GM12878 (cell line): ENCODE measurements at regions not wholly inside any gene's neighbourhood (a gene's known extent, or its start where the extent isn't known, plus 50 kb on each side); places are given as distances from the start of the nearest gene placed in this dataset.

Experiments
- ATAC-seq: fragments of 200-7000 bp; cut with Tn5 transposase; 3 replicates; pipeline ENCODE4 v1.9.1; 2020; ENCODE audit warnings: mild to moderate bottlenecking, moderate library complexity
- BruUV-seq: library from RNA; stranded (reverse); fragments of 400-500 nt; replicated peaks from 2 replicates; lab custom pipeline; 2021; lab: Mats Ljungman, UMichigan
- CTCF ChIA-PET: fragments of 300-600 bp; sonication (Branson Sonifier 250); formaldehyde crosslinking; extraction: SDS; loops from one replicate; lab custom pipeline; 2021; ENCODE audit warnings: inconsistent platforms; lab: Yijun Ruan, JAX
- POLR2A ChIA-PET: fragments of 350-600 bp; formaldehyde crosslinking; extraction: SDS; loops from one replicate; lab custom pipeline; 2021; ENCODE audit warnings: inconsistent platforms; lab: Charles Lee
- RAD21 ChIA-PET: fragments of 300-600 bp; sonication (Branson Sonifier 250); formaldehyde crosslinking; loops from one replicate; lab custom pipeline; 2023; ENCODE audit warnings: antibody characterized with exemption; ENCODE audit not compliant: unreplicated experiment; lab: Charles Lee
- SMC1A ChIA-PET: fragments of 300-600 bp; sonication (Branson Sonifier 250); formaldehyde crosslinking; loops from one replicate; lab custom pipeline; 2023; ENCODE audit not compliant: unreplicated experiment, uncharacterized antibody; lab: Charles Lee
- DNase-seq: peaks from one replicate; pipeline ENCODE4 v3.0.0-alpha.2; 2011; ENCODE audit warnings: low read depth, low spot score
- FAIRE-seq: peaks from 3 replicates; lab custom pipeline; 2011; peaks lifted over from hg19 to GRCh38; lab: Jason Lieb, UNC
- H2AFZ ChIP-seq: 2 replicates; pipeline ENCODE4 v1.6.0; 2011; ENCODE audit warnings: low read depth, low read length, control low read depth; ENCODE audit not compliant: control insufficient read depth
- H3K27ac ChIP-seq: 2 replicates; pipeline ENCODE4 v1.5.1; 2011; ENCODE audit warnings: control low read depth; ENCODE audit not compliant: control insufficient read depth, insufficient read depth
- H3K27me3 ChIP-seq, 2 experiments: replicated peaks in 1 of 2; 2 replicates each; pipeline versions ENCODE4 v1.6.0 to v1.6.1; 2011; ENCODE audit warnings: low read length in 1 of 2; ENCODE audit not compliant: control insufficient read depth in 2 of 2, insufficient read depth in 2 of 2
- H3K36me3 ChIP-seq, 2 experiments: 2 replicates each; pipeline ENCODE4 v1.5.1; 2011; ENCODE audit warnings: low read length in 1 of 2; ENCODE audit not compliant: control insufficient read depth in 2 of 2, insufficient read depth in 2 of 2
- H3K4me1 ChIP-seq: 2 replicates; pipeline ENCODE4 v1.6.1; 2011; ENCODE audit warnings: mild to moderate bottlenecking, low read length, moderate library complexity, mixed read lengths; ENCODE audit not compliant: control insufficient read depth, insufficient read depth
- H3K4me2 ChIP-seq: 2 replicates; pipeline ENCODE4 v1.6.0; 2011; ENCODE audit warnings: control low read depth; ENCODE audit not compliant: control insufficient read depth, insufficient read depth
- H3K4me3 ChIP-seq: fragments of 200-600 bp; sonication (generic); 2 replicates; pipeline ENCODE4 v1.5.1; 2016
- H3K79me2 ChIP-seq: 2 replicates; pipeline ENCODE4 v1.6.0; 2011; ENCODE audit warnings: low read length; ENCODE audit not compliant: control insufficient read depth, insufficient read depth
- H3K9ac ChIP-seq: 2 replicates; pipeline ENCODE4 v1.8.0; 2011; ENCODE audit warnings: low read length, control low read depth, mixed read lengths; ENCODE audit not compliant: control insufficient read depth, insufficient read depth
- H3K9me3 ChIP-seq: replicated peaks from 3 replicates; pipeline ENCODE4 v1.5.1; 2011; ENCODE audit warnings: mild to moderate bottlenecking, low read length; ENCODE audit not compliant: control insufficient read depth, insufficient read depth
- H4K20me1 ChIP-seq: 2 replicates; pipeline ENCODE4 v1.6.0; 2011; ENCODE audit not compliant: control insufficient read depth, insufficient read depth
- ATF7 ChIP-seq: fragments of 450-650 bp; IDR thresholded peaks from 2 replicates; pipeline ENCODE4 v1.6.1; 2016; ENCODE audit warnings: low read depth, mild to moderate bottlenecking
- ELK1 ChIP-seq: IDR thresholded peaks from 2 replicates; pipeline ENCODE4 v1.6.1; 2012; ENCODE audit warnings: low read depth, low read length, improper control_type of control experiment
- IKZF2 ChIP-seq, 2 experiments: fragments of 450-650 bp; IDR thresholded peaks; 2 replicates each; pipeline ENCODE4 v1.6.1; 2017; ENCODE audit warnings: mild to moderate bottlenecking in 2 of 2, moderate library complexity in 2 of 2
- LARP7 ChIP-seq: fragments of 450-650 bp; IDR thresholded peaks from 2 replicates; pipeline ENCODE4 v1.6.1; 2017; ENCODE audit warnings: mild to moderate bottlenecking
- NR2C2 ChIP-seq: IDR thresholded peaks from 2 replicates; pipeline ENCODE4 v1.6.1; 2011; ENCODE audit warnings: borderline replicate concordance, low read depth; ENCODE audit not compliant: control insufficient read depth, insufficient read length
- RB1 ChIP-seq: fragments of 450-650 bp; formaldehyde crosslinking; IDR thresholded peaks from 2 replicates; pipeline ENCODE4 v1.6.1; 2017; ENCODE audit warnings: mild to moderate bottlenecking, borderline replicate concordance
- RCOR1 ChIP-seq: conservative IDR thresholded peaks from 2 replicates; pipeline ENCODE4 v1.6.1; 2012; ENCODE audit warnings: low read depth, low read length, improper control_type of control experiment
- RELB ChIP-seq: fragments of 450-650 bp; IDR thresholded peaks from 2 replicates; pipeline ENCODE4 v1.6.1; 2017; ENCODE audit warnings: low read depth, mild to moderate bottlenecking, moderate library complexity
- SIN3A ChIP-seq: IDR thresholded peaks from 2 replicates; pipeline ENCODE4 v1.6.1; 2012; ENCODE audit warnings: low read depth, low read length, improper control_type of control experiment
- ZBED1 ChIP-seq: IDR thresholded peaks from 2 replicates; pipeline ENCODE4 v1.6.1; 2016; ENCODE audit warnings: borderline replicate concordance
- ZBTB40 ChIP-seq: fragments of 450-650 bp; IDR thresholded peaks from 2 replicates; pipeline ENCODE4 v1.6.1; 2016; ENCODE audit warnings: mild to moderate bottlenecking, moderate library complexity, borderline replicate concordance
- ZNF217 ChIP-seq: fragments of 450-650 bp; IDR thresholded peaks from 2 replicates; pipeline ENCODE4 v1.6.1; 2017; ENCODE audit warnings: antibody characterized with exemption, mild to moderate bottlenecking
- WGBS: methylation state at CpG from one replicate; pipeline ENCODE4 v1.1.6; 2016; ENCODE audit warnings: low lambda C conversion rate; ENCODE audit not compliant: insufficient replicate concordance, insufficient coverage; ENCODE audit errors: missing lambda C conversion rate; 5-methylcytosine and 5-hydroxymethylcytosine counted together
- in situ Hi-C: fragments of 300-500 bp; cut with MboI; formaldehyde crosslinking; loops from 9 replicates; pipeline ENCODE4 v1.14.3; 2018; ENCODE audit warnings: mixed read lengths
- intact Hi-C: fragments of 100-400 bp; cut with micrococcal nuclease; formaldehyde crosslinking; loops from one replicate; pipeline ENCODE4 v1.14.2; 2022; ENCODE audit not compliant: unreplicated experiment

- no peak overlapping the region for H3K27ac ChIP-seq
- H3K9me3 ChIP-seq, result no peaks in the 10 kb centered on the region
- BruUV-seq, result no TSS peak
- in situ Hi-C loops (no loop called here), intact Hi-C loops (no loop called here)
- CTCF ChIA-PET, result no interaction called here
- no peak overlapping the region for H3K4me3 ChIP-seq
- POLR2A ChIA-PET, result no interaction called here
- SMC1A ChIA-PET, result no interaction called here
- DNase-seq (no peak), ATAC-seq (no peak), FAIRE-seq (no peak)
- no peak overlapping the region for H3K4me2 ChIP-seq
- H3K9ac ChIP-seq, result no peak overlapping the region
- no peak overlapping the region for H2AFZ ChIP-seq
- no peaks in the 10 kb centered on the region for H3K36me3 ChIP-seq
- no peaks in the 10 kb centered on the region for H3K4me1 ChIP-seq
- no peak for TF ChIP-seq LARP7
- no peak for TF ChIP-seq RCOR1
- no peak for TF ChIP-seq RB1
- TF ChIP-seq ZBED1, result no peak
- RAD21 ChIA-PET, result no interaction called here
- 20% methylated on average over 2 of the region's 2 CpGs for WGBS
- H3K79me2 ChIP-seq, result no peaks in the 10 kb centered on the region
- H3K27me3 ChIP-seq, result no peaks in the 10 kb centered on the region; a peak in 2 of 4 replicates
- no peaks in the 10 kb centered on the region for H4K20me1 ChIP-seq
Measured at GRCh38 chr1:113265196-113265595, 125.1 kb upstream of the MAGI3 start.

- in situ Hi-C loops, result no loop called here
- no peak overlapping the region for H2AFZ ChIP-seq
- intact Hi-C loops, result no loop called here
- FAIRE-seq, result no peak
- ChIA-PET POLR2A (no interaction called here), SMC1A (no interaction called here), RAD21 (no interaction called here), CTCF (no interaction called here)
- H3K36me3 ChIP-seq, result no peaks in the 10 kb centered on the region
- no peaks in the 10 kb centered on the region for H3K9me3 ChIP-seq
- H3K27me3 ChIP-seq, result no peaks in the 10 kb centered on the region; a peak in 2 of 4 replicates
- no peak overlapping the region for H3K9ac ChIP-seq
- no peak overlapping the region for H3K27ac ChIP-seq
- no peak for ATAC-seq
- no peaks in the 10 kb centered on the region for H3K79me2 ChIP-seq
- no peak for DNase-seq
- H3K4me2 ChIP-seq, result no peak overlapping the region
- no peaks in the 10 kb centered on the region for H4K20me1 ChIP-seq
- H3K4me1 ChIP-seq, result no peaks in the 10 kb centered on the region
- BruUV-seq, result no TSS peak
- 52% methylated on average over 6 of the region's 6 CpGs for WGBS
- H3K4me3 ChIP-seq, result no peak overlapping the region
- TF ChIP-seq NR2C2 (no peak), ATF7 (no peak), ELK1 (no peak), ZNF217 (no peak), RELB (no peak), SIN3A (no peak), IKZF2 (IDR thresholded peaks at IDR 0.05) (no peak), ZBTB40 (no peak)
Measured at GRCh38 chr1:113266788-113267187, 123.5 kb upstream of the MAGI3 start.
